HG03469 (cell line): ENCODE measurements at regions not wholly inside any gene's neighbourhood (a gene's known extent, or its start where the extent isn't known, plus 50 kb on each side); places are given as distances from the start of the nearest gene placed in this dataset.

Source experiments
- ATAC-seq: cut with Tn5 transposase; IDR thresholded peaks from one replicate; pipeline ENCODE4 v1.9.1; 2021; ENCODE audit warnings: mild to moderate bottlenecking, moderate library complexity, moderate number of reproducible peaks; ENCODE audit not compliant: unreplicated experiment

- ATAC-seq, result no peak
These were observed 57.8 kb downstream of the PRLHR start for GRCh38 chr10:118537623-118538022.

GRCh38 chr10:118534136-118534535 lies 61.3 kb downstream of the PRLHR start:
- ATAC-seq, result no peak

GRCh38 chr10:118531105-118531852 lies 64.2 kb downstream of the PRLHR start:
- ATAC-seq, result no peak

- no peak for ATAC-seq
These were observed 67.0 kb downstream of the PRLHR start for GRCh38 chr10:118528426-118528825.

GRCh38 chr10:118523775-118524174 lies 71.7 kb downstream of the PRLHR start:
- no peak for ATAC-seq

- no peak for ATAC-seq
These were observed 72.5 kb downstream of the PRLHR start for GRCh38 chr10:118522791-118523498.

- no peak for ATAC-seq
These were observed 73.9 kb downstream of the PRLHR start for GRCh38 chr10:118521415-118522117.

GRCh38 chr10:118520116-118520742 lies 75.2 kb downstream of the PRLHR start:
- ATAC-seq, result no peak

- ATAC-seq, result no peak
These were observed 77.4 kb downstream of the PRLHR start for GRCh38 chr10:118518095-118518494.

GRCh38 chr10:118516716-118517115 lies 78.7 kb downstream of the PRLHR start:
- no peak for ATAC-seq

- no peak for ATAC-seq
These were observed 82.3 kb downstream of the PRLHR start for GRCh38 chr10:118513174-118513573.

- ATAC-seq, result no peak
These were observed 83.7 kb downstream of the PRLHR start for GRCh38 chr10:118511711-118512110.

- ATAC-seq, result no peak
These were observed 86.6 kb downstream of the PRLHR start for GRCh38 chr10:118508863-118509262.

- no peak for ATAC-seq
These were observed 87.1 kb downstream of the PRLHR start for GRCh38 chr10:118508355-118508754.

GRCh38 chr10:118506671-118507590 lies 88.5 kb downstream of the PRLHR start:
- ATAC-seq, result no peak

GRCh38 chr10:118505363-118505762 lies 90.1 kb downstream of the PRLHR start:
- ATAC-seq, result no peak

- ATAC-seq, result no peak
These were observed 90.8 kb downstream of the PRLHR start for GRCh38 chr10:118504467-118505205.

GRCh38 chr10:118504044-118504443 lies 91.4 kb downstream of the PRLHR start:
- ATAC-seq, result no peak

GRCh38 chr10:118503192-118503591 lies 92.3 kb downstream of the PRLHR start:
- no peak for ATAC-seq
